ENCODE measurements at regions not wholly inside any gene's neighbourhood (a gene's known extent, or its start where the extent isn't known, plus 50 kb on each side); places are given as distances from the start of the nearest gene placed in this dataset.

- no peak for ATAC-seq
- DNase-seq (ENCODE audit: low spot score in 2 of 2), result no peak
- Mint-ChIP-seq H3K27ac (no peak overlapping the region), H3K9me3 (peaks cover 6% of the 10 kb centered on the region), H3K36me3 (no peaks in the 10 kb centered on the region), H3K4me3 (no peak overlapping the region), H3K4me1 (no peaks in the 10 kb centered on the region)
Measured at GRCh38 chr5:111859533-111860270, 102.7 kb upstream of the NREP start.

DNA sequence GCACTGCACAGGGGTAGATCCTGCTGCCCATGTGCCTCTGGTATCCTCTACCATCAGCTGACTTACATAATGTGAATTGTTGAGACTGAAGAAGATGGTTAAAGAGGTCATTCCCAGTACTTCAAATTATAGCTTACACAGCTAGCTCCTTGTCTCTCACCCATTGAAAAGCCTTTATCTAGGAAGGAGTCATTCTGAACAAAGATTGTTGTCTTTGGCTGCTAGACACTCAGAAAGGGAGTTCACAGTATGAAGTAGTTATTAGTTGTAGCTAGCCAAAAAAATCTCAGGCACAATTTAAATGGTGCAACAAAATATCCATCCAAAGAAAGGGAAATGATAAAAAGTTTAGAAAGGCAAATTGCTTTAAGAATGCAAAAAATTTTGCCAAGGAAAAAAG is 102.0 kb upstream of the NREP start:
- H3K9me3 Mint-ChIP-seq, result peaks cover 6% of the 10 kb centered on the region
- H3K4me1 Mint-ChIP-seq, result no peaks in the 10 kb centered on the region
- no peak overlapping the region for H3K4me3 Mint-ChIP-seq
- no peak for ATAC-seq
- H3K27ac Mint-ChIP-seq, result no peak overlapping the region
- DNase-seq (ENCODE audit: low spot score in 2 of 2), result no peak
- H3K36me3 Mint-ChIP-seq, result no peaks in the 10 kb centered on the region

DNA sequence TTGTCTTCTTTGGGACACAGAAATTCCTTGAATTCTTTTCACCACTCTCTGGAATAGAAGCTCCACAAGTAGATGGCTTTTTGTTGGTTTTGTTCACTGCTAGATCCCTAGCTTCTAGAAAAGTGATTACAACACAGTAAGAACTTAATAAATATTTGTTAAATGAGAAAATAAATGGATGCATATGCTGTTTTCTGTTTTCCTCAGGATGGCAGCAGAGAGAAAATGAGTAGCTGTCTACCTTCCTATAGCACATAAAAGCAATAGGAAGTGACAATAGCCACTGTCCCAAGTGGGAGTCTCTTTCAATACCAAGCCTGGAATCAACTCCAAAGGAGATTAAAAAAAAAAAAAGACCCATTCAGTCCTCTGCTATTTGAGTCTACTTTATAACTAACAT is 100.6 kb upstream of the NREP start:
- Mint-ChIP-seq H3K36me3 (no peaks in the 10 kb centered on the region), H3K4me3 (no peak overlapping the region), H3K27ac (no peak overlapping the region), H3K9me3 (no peaks in the 10 kb centered on the region), H3K4me1 (no peaks in the 10 kb centered on the region)
- DNase-seq (ENCODE audit: low spot score in 2 of 2), result no peak
- no peak for ATAC-seq

DNA sequence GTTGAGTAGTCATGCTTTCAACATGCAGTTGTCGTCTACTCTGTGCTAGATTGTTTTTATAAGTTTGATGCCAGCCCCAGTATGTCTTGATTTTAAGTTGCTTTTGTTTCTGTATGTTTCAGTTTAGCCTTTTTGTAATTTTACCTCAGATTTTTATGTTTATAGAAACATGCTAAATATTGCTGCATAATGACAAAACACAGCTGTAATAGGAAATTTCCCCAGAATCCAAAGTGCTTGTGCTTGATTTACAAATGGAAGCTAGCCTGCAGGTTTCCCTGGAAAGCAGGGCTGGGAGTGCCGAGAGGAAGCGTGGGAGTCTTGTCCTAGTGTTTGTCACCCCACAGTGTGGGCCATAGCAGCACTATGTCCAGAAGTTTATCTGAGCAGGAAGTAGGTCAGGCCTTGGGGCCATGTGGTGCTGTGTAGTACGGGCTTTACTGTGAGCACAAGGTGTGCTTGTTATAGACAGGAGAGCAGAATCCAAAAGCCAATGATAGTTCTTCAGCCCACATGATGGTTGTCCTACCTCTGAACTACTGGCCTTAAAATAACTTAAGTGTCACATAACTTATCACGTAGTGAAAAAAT is 100.0 kb upstream of the NREP start:
- H3K27ac Mint-ChIP-seq, result no peak overlapping the region
- DNase-seq (ENCODE audit: low spot score in 2 of 2) (no peak), ATAC-seq (no peak)
- no peaks in the 10 kb centered on the region for H3K9me3 Mint-ChIP-seq
- H3K4me1 Mint-ChIP-seq, result no peaks in the 10 kb centered on the region
- H3K36me3 Mint-ChIP-seq, result no peaks in the 10 kb centered on the region
- no peak overlapping the region for H3K4me3 Mint-ChIP-seq

DNA sequence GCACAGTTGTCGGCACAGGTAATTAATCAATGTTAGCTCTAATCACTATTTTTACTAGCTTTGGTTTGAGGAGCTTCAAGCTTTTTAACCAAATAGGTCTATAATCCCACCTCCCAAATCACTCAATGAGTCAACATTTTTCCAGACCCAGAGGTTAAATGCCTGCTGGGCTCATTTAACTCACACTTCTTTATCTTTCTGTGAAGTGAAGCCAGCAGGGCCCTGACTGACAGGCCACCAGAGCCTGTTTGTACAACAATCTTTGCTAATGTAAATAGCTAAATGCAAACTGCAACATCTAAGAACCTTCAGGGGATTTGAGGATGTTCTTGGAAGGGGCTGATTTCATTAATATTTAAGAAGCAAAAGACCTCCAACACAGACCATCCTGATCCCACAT is 98.4 kb upstream of the NREP start:
- DNase-seq (ENCODE audit: low spot score in 2 of 2), result no peak

GRCh38 chr5:111854186-111854585 is 97.2 kb upstream of the NREP start:
- ATAC-seq, result no peak
- Mint-ChIP-seq H3K4me3 (no peak overlapping the region), H3K9me3 (no peaks in the 10 kb centered on the region), H3K4me1 (no peaks in the 10 kb centered on the region), H3K27ac (no peak overlapping the region), H3K36me3 (no peaks in the 10 kb centered on the region)
- no peak for DNase-seq (ENCODE audit: low spot score in 2 of 2)

More for the DNA sequence above, 98.4 kb upstream of the NREP start:
- ATAC-seq, result no peak
- no peaks in the 10 kb centered on the region for H3K4me1 Mint-ChIP-seq
- no peak overlapping the region for H3K27ac Mint-ChIP-seq
- no peak overlapping the region for H3K4me3 Mint-ChIP-seq
- H3K9me3 Mint-ChIP-seq, result no peaks in the 10 kb centered on the region
- no peaks in the 10 kb centered on the region for H3K36me3 Mint-ChIP-seq

GRCh38 chr5:111853748-111854147 is 96.8 kb upstream of the NREP start:
- H3K9me3 Mint-ChIP-seq, result no peaks in the 10 kb centered on the region
- H3K4me3 Mint-ChIP-seq, result no peak overlapping the region
- H3K4me1 Mint-ChIP-seq, result no peaks in the 10 kb centered on the region
- no peaks in the 10 kb centered on the region for H3K36me3 Mint-ChIP-seq
- H3K27ac Mint-ChIP-seq, result no peak overlapping the region
- ATAC-seq, result no peak
- no peak for DNase-seq (ENCODE audit: low spot score in 2 of 2)

- H3K36me3 Mint-ChIP-seq, result no peaks in the 10 kb centered on the region
- H3K27ac Mint-ChIP-seq, result no peak overlapping the region
- DNase-seq (ENCODE audit: low spot score in 2 of 2) (no peak), ATAC-seq (no peak)
- no peak overlapping the region for H3K4me3 Mint-ChIP-seq
- H3K9me3 Mint-ChIP-seq, result no peaks in the 10 kb centered on the region
- no peaks in the 10 kb centered on the region for H3K4me1 Mint-ChIP-seq
Measured at GRCh38 chr5:111851631-111852548, 94.9 kb upstream of the NREP start.

- Mint-ChIP-seq H3K27ac (no peak overlapping the region), H3K9me3 (no peaks in the 10 kb centered on the region), H3K4me1 (no peaks in the 10 kb centered on the region), H3K4me3 (no peak overlapping the region), H3K36me3 (no peaks in the 10 kb centered on the region)
- ATAC-seq, result no peak
- DNase-seq (ENCODE audit: low spot score in 2 of 2), result no peak
Measured at GRCh38 chr5:111848476-111848875, 91.5 kb upstream of the NREP start.

- no peak overlapping the region for H3K27ac Mint-ChIP-seq
- DNase-seq (ENCODE audit: low spot score in 2 of 2), result no peak
- H3K4me1 Mint-ChIP-seq, result no peaks in the 10 kb centered on the region
- H3K9me3 Mint-ChIP-seq, result no peaks in the 10 kb centered on the region
- ATAC-seq, result no peak
- no peaks in the 10 kb centered on the region for H3K36me3 Mint-ChIP-seq
- H3K4me3 Mint-ChIP-seq, result no peak overlapping the region
Measured at GRCh38 chr5:111847052-111847925, 90.3 kb upstream of the NREP start.

GRCh38 chr5:111840036-111840674 is 83.2 kb upstream of the NREP start:
- H3K4me3 Mint-ChIP-seq, result no peak overlapping the region
- DNase-seq (ENCODE audit: low spot score in 2 of 2), result no peak
- no peak overlapping the region for H3K27ac Mint-ChIP-seq
- H3K36me3 Mint-ChIP-seq, result no peaks in the 10 kb centered on the region
- ATAC-seq, result no peak
- no peaks in the 10 kb centered on the region for H3K9me3 Mint-ChIP-seq
- no peaks in the 10 kb centered on the region for H3K4me1 Mint-ChIP-seq

GRCh38 chr5:111839438-111839837 is 82.4 kb upstream of the NREP start:
- ATAC-seq (no peak), DNase-seq (ENCODE audit: low spot score in 2 of 2) (no peak)
- H3K4me3 Mint-ChIP-seq, result no peak overlapping the region
- H3K9me3 Mint-ChIP-seq, result no peaks in the 10 kb centered on the region
- no peaks in the 10 kb centered on the region for H3K36me3 Mint-ChIP-seq
- no peaks in the 10 kb centered on the region for H3K4me1 Mint-ChIP-seq
- H3K27ac Mint-ChIP-seq, result no peak overlapping the region

DNA sequence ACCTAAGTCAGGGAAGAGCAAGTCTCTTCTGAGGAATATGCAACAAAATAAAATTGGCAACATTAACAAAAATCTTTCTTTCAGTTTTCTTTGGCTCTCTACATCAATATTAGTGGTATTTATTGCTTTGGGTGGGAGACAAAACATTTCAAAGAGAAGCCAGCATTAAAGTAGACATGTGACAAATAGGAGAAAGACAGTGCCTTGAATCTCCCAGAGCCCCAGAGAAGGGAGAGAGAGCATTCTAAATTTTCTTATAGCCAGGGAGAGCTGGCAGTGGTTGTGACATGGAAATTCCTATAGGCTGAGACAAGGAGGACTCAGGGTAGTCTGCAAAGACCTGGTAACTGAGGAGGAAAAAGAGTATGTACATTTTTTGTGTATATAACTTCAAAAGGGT is 79.4 kb upstream of the NREP start:
- Mint-ChIP-seq H3K9me3 (no peaks in the 10 kb centered on the region), H3K27ac (no peak overlapping the region), H3K4me3 (no peak overlapping the region), H3K36me3 (no peaks in the 10 kb centered on the region), H3K4me1 (no peaks in the 10 kb centered on the region)
- ATAC-seq (no peak), DNase-seq (ENCODE audit: low spot score in 2 of 2) (no peak)

- H3K9me3 Mint-ChIP-seq, result no peaks in the 10 kb centered on the region
- no peak overlapping the region for H3K4me3 Mint-ChIP-seq
- no peak for ATAC-seq
- no peak overlapping the region for H3K27ac Mint-ChIP-seq
- no peaks in the 10 kb centered on the region for H3K36me3 Mint-ChIP-seq
- H3K4me1 Mint-ChIP-seq, result no peaks in the 10 kb centered on the region
- DNase-seq (ENCODE audit: low spot score in 2 of 2), result no peak
Measured at GRCh38 chr5:111834926-111835599, 78.1 kb upstream of the NREP start.

All from stimulated activated effector memory CD8-positive, alpha-beta T cell treated with anti-CD3 and anti-CD28 coated beads, Interleukin-12 subunit alpha, Interleukin-12 subunit beta, amount 100 ng/mL, for 72 hours (primary cell).